Hematopoietic multipotent progenitor cell (in vitro differentiated cells): ENCODE measurements at regions not wholly inside any gene's neighbourhood (a gene's known extent, or its start where the extent isn't known, plus 50 kb on each side); places are given as distances from the start of the nearest gene placed in this dataset.
A peak's percentile ranks its signal among the peaks of the same experiment; 100 is the strongest.
"Not testable (repeated sequence)": the region's sequence is repeated elsewhere in the genome, so short reads cannot be mapped to it uniquely, and the experiment has no call there.

Source experiments
- DNase-seq, 3 donors: peaks; one replicate each; pipeline ENCODE4 v3.0.0-alpha.2; 2011 to 2015; ENCODE audit warnings: low read depth in 2 of 3, low spot score in 2 of 3

GRCh38 chr14:42556551-42556950 lies 949.9 kb downstream of the LRFN5 start:
- no peak for DNase-seq

DNA sequence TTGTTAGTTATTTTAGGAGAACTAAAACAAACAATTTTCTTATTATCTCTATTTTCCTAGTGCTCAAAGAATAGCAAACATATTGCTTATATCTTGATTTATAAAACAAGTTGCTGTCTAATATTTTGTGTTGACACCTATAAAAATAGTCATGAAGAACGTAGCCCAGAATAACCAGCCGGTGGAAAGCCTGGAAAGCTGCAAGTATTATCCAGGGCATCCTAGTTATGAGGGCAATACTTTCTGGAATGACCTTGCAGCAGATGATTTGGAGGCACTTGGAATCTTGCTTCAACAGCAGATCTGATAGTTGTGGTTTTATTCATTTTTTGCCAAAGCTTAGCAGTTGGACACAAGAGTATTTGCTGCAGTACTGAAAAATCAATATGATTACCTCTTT lies 948.7 kb downstream of the LRFN5 start:
- no peak for DNase-seq

DNA sequence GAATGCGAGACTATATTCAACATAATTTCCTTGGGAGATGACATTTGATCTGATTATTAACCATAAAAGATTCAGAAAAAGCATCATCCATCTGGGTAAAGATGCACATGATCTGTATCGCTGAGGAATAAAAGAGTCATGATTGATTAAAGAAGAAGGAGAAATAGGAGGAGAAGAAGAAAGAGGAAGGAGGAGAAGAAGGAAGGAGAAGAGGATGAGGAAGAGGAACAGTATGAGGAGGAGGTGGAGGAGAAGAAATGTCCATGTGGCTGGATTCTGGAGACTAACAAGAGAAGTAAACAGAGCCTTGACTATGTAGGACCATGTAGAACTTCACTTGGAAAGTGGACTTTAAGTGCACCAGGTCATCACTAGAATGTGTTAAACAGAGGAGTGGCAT lies 947.4 kb downstream of the LRFN5 start:
- DNase-seq = no peak

DNA sequence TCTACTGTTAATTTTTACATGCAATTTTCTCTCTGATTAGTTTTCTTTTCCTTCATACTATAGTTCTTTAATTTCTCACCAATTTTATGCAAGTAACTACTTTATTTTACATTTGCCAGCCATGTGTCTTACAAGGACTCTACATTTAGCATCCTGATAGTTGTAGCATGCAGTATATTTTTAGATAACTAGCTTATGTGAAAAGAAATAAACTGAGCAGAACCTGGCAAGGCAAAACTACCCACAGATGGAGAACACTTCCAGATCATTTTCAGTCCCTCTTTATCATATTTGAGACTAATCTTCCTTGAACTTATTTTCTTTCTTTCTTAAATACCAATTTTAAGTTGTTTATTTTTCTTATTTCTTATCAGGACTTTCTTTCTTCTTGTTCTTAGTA lies 943.6 kb downstream of the LRFN5 start:
- DNase-seq = no peak

GRCh38 chr14:42548349-42548748 lies 941.7 kb downstream of the LRFN5 start:
- no peak for DNase-seq

- DNase-seq = no peak
Observed at GRCh38 chr14:42545636-42546035, 939.0 kb downstream of the LRFN5 start.

- peak in 1 of 3 donors; percentile 28 for DNase-seq
Observed at GRCh38 chr14:42541535-42542001, 934.9 kb downstream of the LRFN5 start.

- no peak for DNase-seq
Observed at GRCh38 chr14:42535397-42535796, 928.7 kb downstream of the LRFN5 start.

DNA sequence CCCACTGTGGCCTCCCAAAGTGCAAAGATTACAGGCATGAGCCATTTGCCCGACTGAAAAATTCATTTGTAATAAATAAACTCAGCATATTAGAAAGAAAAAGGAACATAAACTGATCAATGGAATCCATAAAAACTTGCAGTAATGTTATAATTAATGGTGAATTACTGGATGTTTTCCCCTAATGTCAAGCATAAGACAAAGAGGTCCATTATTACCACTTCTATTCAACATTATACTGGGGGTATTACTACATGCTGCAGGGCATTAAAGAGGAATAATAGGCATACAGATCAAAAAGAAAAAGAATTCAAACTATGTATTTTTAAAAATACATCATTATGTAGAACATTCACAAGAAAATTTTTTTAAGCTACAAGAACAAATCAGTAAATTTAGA lies 926.8 kb downstream of the LRFN5 start:
- no peak for DNase-seq

GRCh38 chr14:42532194-42532593 lies 925.5 kb downstream of the LRFN5 start:
- no peak for DNase-seq

DNA sequence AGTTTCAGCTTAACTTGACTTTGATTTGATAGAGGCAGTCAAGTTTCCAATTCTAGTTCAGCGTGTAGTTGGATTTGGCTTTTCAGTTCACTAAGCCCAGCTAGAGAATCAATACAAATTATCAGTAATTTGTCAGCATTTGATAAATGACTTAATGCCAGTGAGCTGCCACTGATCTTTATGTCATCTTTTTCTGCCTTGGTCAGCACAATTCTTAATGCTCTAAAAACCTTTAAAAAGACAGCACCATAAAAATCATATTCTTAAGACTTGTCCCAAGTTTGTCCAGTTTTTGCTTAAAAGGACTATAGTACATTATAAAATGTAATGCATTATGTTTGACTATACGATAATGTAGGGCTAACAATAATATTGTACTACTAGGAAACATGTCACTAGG lies 920.5 kb downstream of the LRFN5 start:
- no peak for DNase-seq

- peak in 1 of 3 donors; percentile 5 for DNase-seq
Observed at GRCh38 chr14:42523666-42524065, 917.0 kb downstream of the LRFN5 start.

DNA sequence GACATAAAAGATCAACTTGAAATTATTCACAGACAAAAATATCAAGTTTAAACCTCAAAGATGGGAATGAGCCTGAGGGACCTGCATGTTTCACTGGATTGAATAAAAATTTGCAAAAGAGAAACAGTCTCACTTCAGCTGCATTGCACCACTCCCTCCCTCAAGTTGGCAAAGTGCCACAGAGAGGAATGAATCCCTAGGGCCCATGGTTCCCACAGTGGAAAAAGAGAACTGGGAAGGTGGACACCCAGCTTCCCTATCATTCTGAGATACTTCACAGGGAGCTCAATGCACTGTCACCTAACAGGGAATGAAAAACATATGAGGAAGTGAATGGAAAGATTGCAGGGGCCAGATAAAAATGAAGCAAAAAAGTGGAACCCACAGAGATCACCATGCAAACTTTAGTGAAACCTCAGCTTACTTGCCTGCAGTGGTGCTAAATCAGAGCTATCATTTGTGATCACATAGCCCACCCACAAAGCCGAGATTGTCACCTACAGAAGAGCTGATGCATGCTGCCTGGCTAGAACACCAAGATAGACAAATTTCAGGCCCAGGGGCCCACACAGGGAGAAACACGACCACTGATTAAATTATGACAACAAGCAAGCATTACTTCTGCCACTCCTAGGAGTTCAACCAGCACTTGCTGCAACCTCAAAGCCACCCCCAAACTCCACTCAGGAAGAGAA lies 911.3 kb downstream of the LRFN5 start:
- DNase-seq = peak in 1 of 3 donors; percentile 7

DNA sequence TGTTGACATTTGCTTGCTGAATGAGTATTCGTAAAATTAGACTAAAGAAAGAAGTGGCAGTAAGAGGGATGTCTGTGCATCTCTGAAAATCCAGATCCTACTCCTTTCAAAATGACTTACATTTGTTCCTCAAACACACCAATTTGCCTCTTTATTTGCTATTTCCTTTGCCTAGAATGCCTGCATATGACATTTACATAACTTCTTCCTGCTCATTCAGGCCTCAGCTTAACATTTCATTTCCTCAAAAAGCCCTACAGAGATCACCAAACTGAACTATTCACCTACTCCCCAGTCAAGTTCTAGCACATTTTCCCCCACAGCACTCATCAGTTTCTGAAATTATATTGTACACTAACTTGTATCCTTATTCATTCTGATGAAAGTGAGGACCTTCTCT lies 907.2 kb downstream of the LRFN5 start:
- DNase-seq = no peak

- DNase-seq = no peak
Observed at GRCh38 chr14:42510071-42510470, 903.4 kb downstream of the LRFN5 start.

DNA sequence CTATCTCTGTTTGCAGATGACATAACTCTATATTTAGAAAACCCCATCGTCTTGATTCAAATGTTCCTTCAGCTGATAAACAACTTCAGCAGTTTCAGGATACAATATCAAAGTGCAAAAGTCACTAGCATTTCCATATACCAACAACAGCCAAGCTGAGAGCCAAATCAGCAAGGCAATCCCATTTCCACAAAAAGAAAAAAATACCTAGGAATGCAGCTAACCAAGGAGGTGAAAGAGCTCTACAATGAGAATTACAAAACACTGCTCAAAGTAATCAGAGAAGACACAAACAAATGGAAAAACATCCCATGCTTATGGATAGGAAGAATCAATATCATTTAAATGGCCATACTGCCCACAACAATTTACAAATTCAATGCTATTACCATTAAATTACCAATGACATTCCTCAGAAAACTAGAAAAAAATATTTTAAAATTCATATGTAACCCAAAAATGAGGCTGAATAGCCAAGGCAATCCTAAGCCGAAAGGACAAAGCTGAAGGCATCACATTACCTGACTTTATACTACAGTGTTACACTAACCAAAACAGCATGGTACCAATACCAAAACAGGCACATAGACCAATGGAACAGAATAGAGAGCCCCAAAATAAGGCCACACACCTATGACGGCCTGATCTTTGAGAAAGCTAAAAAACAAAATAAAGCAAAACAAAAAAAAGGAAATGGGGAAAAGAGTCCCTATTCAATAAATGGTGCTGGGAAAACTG lies 901.7 kb downstream of the LRFN5 start:
- no peak for DNase-seq

DNA sequence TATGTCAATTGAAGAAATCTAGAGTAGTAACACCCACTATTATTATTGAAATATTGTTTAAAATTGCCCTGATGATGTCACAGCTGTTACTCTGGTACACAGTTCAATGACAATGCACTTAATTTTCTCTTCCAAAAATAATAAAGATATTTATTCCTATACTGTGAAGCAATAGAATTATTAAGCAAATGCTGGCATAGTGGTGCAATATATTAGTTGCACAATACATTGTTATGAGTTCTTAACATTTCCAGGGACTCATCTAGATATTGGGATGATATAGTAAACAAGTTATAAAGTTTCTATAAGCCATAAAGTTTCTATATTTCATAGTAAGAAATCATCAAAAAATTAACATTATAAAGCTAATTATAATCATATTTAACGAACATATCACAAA lies 897.8 kb downstream of the LRFN5 start:
- DNase-seq = no peak

DNA sequence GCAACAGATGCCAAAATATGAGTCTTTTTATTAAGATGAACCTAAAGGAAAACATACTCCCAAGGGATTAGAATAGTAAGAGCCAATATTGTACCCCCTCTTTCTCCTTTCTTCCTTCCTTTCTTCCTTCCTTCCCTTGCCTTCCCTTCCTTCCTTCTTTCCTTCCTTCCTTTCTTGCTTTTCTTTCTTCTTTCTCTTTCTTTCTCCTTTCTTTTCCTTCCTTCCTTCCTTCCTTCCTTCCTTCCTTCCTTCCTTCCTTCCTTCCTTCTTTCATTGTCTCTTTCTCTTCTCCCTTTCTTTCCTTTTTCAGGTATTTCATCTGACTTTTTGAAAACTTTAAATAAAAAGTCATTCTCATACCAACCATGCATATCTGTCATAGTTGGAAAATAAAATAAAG lies 892.5 kb downstream of the LRFN5 start:
- no peak for DNase-seq

- DNase-seq = no peak
Observed at GRCh38 chr14:42490536-42490935, 883.9 kb downstream of the LRFN5 start.

DNA sequence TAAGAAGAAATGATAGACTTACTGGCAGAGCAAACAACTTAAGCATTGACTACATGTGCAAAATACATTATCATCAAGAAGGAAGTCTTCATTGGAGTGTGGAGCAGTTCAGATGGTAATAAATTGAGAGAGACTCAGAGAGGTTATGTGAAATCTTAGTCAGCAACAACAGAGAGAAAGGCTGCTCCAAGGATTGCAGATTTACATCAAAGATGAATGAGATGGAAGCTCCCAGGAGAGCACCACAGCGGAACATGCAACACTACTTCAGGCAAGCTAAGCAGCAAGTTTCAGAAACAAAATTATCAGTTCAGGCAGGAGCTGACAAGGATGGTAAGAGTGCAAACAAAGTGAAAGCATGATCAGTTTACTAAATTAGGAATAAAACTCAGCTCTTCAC lies 882.3 kb downstream of the LRFN5 start:
- no peak for DNase-seq

DNA sequence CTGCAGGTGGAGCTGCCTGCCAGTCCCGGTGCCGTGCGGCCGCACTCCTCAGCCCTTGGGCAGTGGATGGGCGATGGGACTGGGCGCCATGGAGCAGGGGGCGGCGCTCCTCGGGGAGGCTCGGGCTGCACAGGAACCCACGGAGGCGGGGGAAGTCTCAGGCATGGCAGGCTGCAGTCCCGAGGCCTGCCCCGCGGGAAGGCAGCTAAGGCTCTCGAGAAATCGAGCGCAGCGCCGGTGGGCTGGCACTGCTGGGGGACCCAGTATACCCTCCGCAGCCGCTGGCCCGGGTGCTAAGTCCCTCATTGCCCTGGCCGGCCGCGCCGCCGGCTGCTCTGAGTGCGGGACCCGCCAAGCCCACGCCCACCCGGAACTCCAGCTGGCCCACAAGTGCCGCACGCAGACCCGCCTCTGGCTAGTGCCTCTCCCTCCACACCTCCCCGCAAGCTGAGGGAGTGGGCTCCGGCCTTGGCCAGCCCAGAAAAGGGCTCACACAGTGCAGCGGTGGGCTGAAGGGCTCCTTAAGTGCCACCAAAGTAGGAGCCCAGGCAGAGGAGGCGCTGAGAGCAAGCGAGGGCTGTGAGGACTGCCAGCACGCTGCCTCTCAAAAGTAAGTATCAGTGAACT lies 875.8 kb downstream of the LRFN5 start:
- DNase-seq = not testable (repeated sequence)

- DNase-seq = not testable (repeated sequence)
Observed at GRCh38 chr14:42481714-42482113, 875.0 kb downstream of the LRFN5 start.
